Esophagus (tissue), 2 donors: ENCODE measurements at regions not wholly inside any gene's neighbourhood (a gene's known extent, or its start where the extent isn't known, plus 50 kb on each side); places are given as distances from the start of the nearest gene placed in this dataset.

Source experiments
- H3K27ac ChIP-seq, 2 donors: one replicate each; pipeline ENCODE4 v1.5.1; 2013; ENCODE audit warnings: low read depth in 2 of 2, mild to moderate bottlenecking in 2 of 2, inconsistent platforms in 1 of 2, low read length in 1 of 2, moderate library complexity in 1 of 2
- H3K27me3 ChIP-seq, 2 donors: one replicate each; pipeline ENCODE4 v1.6.1; 2013; ENCODE audit warnings: low read length in 2 of 2, control low read depth in 1 of 2, mild to moderate bottlenecking in 1 of 2; ENCODE audit not compliant: insufficient read depth in 2 of 2, control insufficient read depth in 1 of 2
- H3K36me3 ChIP-seq, 2 donors: one replicate each; pipeline ENCODE4 v1.6.1; 2013; ENCODE audit warnings: low read length in 1 of 2; ENCODE audit not compliant: control insufficient read depth in 2 of 2, insufficient read depth in 2 of 2
- H3K4me1 ChIP-seq, 2 donors: one replicate each; pipeline ENCODE4 v1.6.1; 2013; ENCODE audit warnings: low read length in 1 of 2; ENCODE audit not compliant: control insufficient read depth in 2 of 2, insufficient read depth in 2 of 2
- H3K4me3 ChIP-seq, 2 donors: one replicate each; pipeline ENCODE4 v1.5.1; 2013; ENCODE audit warnings: low read length in 2 of 2, mild to moderate bottlenecking in 2 of 2, low read depth in 1 of 2, moderate library complexity in 1 of 2
- H3K9me3 ChIP-seq, 2 donors: one replicate each; pipeline ENCODE4 v1.6.1; 2013; ENCODE audit warnings: mild to moderate bottlenecking in 2 of 2, low read depth in 1 of 2, low read length in 1 of 2, moderate library complexity in 1 of 2; ENCODE audit not compliant: control insufficient read depth in 2 of 2, insufficient read depth in 1 of 2
- WGBS, 2 donors: extraction: QIAGEN DNeasy Blood & Tissue Kit; methylation state at CpG; one replicate each; pipeline ENCODE4 v1.1.7; 2013; 5-methylcytosine and 5-hydroxymethylcytosine counted together
- donor health status: healthy with polysubstance abuse.
- donor health status: Bipolar disorder and iron deficiency.

GRCh38 chr2:72033636-72034035 lies 114.0 kb downstream of the CYP26B1 start:
- no peaks in the 10 kb centered on the region for H3K27me3 ChIP-seq
- 76 to 77% methylated on average over 8 of the region's 8 CpGs for WGBS, 2 donors
- H3K4me3 ChIP-seq = no peak overlapping the region
- peak overlapping the region in 1 of 2 donors; percentile 72 for H3K27ac ChIP-seq
- H3K9me3 ChIP-seq = no peaks in the 10 kb centered on the region
- H3K36me3 ChIP-seq = no peaks in the 10 kb centered on the region
- H3K4me1 ChIP-seq = peaks cover 5 to 20% of the 10 kb centered on the region in 2 donors

GRCh38 chr2:72032481-72033041 lies 115.1 kb downstream of the CYP26B1 start:
- no peak overlapping the region for H3K4me3 ChIP-seq
- peak overlapping the region in 1 of 2 donors; percentile 17 for H3K27ac ChIP-seq
- peaks cover 8 to 23% of the 10 kb centered on the region in 2 donors for H3K4me1 ChIP-seq
- no peaks in the 10 kb centered on the region for H3K36me3 ChIP-seq
- no peaks in the 10 kb centered on the region for H3K27me3 ChIP-seq
- H3K9me3 ChIP-seq = no peaks in the 10 kb centered on the region
- WGBS, 2 donors = 48 to 54% methylated on average over 13 of the region's 13 CpGs

- Histone ChIP-seq H3K4me1 (peaks cover 6 to 28% of the 10 kb centered on the region in 2 donors), H3K27me3 (no peaks in the 10 kb centered on the region), H3K9me3 (no peaks in the 10 kb centered on the region), H3K36me3 (no peaks in the 10 kb centered on the region), H3K27ac (no peak overlapping the region), H3K4me3 (no peak overlapping the region)
- WGBS, 2 donors = 76 to 85% methylated on average over 16 of the region's 16 CpGs
Measured at GRCh38 chr2:72031346-72032110, 116.1 kb downstream of the CYP26B1 start.

DNA sequence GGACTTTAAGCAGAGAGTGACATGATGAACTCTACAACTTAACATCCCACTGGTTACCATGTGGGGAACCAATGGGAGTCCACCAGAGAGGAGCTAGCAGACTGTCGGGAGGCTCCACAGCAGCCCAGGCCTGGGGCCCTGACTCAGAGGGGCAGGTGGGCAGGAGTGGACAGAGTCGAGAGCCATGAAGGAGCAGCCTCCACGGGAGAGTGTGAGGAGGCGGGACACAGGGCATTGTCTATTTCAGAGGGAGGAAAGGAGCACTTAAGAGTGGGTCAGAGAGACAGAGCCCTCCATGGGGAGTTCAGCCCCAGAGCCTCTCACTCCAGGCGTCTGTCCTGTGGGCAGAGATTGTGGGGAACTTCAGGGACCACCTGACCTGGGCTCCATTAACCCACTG lies 118.7 kb downstream of the CYP26B1 start:
- H3K27me3 ChIP-seq = no peaks in the 10 kb centered on the region
- no peak overlapping the region for H3K4me3 ChIP-seq
- WGBS, 2 donors = 78 to 82% methylated on average over 5 of the region's 5 CpGs
- no peak overlapping the region for H3K27ac ChIP-seq
- H3K9me3 ChIP-seq = no peaks in the 10 kb centered on the region
- H3K4me1 ChIP-seq = peaks cover 6 to 25% of the 10 kb centered on the region in 2 donors
- H3K36me3 ChIP-seq = no peaks in the 10 kb centered on the region

DNA sequence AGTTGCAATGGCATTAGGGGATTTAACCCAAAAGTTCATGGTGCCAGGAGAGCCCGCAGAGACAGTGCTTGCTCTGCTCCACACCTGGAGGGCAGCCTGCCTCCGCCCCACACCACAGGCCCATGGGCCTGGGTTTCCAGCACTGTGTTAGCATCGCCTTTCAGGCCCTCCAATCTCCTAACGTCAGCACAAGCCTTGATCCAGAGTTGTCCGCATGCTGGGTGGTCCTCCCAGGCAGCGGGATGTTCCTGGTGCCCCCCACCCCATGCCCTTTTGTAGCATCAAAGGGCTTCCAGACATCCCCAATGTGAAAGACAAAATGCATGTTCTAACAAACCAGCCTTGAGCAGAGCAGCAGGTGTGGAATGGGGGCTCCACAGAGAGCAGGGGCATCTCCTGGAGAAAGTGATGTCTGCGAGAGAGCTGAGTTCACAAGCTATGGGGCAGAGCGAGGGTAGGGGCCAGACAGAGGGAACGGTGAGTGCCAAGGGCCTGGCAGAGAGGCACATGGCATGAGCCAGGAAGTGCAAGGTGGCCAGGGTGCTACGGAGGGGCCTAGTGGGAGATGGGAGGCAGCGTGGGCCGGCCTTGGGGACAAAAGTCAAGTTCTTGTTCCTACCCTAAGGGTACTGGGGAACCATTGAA lies 119.2 kb downstream of the CYP26B1 start:
- Histone ChIP-seq H3K4me3 (no peak overlapping the region), H3K9me3 (no peaks in the 10 kb centered on the region), H3K27me3 (no peaks in the 10 kb centered on the region), H3K36me3 (no peaks in the 10 kb centered on the region), H3K4me1 (peaks cover 6 to 25% of the 10 kb centered on the region in 2 donors), H3K27ac (peak overlapping the region in 1 of 2 donors; percentile 44)
- WGBS, 2 donors = 86 to 88% methylated on average over 12 of the region's 12 CpGs

DNA sequence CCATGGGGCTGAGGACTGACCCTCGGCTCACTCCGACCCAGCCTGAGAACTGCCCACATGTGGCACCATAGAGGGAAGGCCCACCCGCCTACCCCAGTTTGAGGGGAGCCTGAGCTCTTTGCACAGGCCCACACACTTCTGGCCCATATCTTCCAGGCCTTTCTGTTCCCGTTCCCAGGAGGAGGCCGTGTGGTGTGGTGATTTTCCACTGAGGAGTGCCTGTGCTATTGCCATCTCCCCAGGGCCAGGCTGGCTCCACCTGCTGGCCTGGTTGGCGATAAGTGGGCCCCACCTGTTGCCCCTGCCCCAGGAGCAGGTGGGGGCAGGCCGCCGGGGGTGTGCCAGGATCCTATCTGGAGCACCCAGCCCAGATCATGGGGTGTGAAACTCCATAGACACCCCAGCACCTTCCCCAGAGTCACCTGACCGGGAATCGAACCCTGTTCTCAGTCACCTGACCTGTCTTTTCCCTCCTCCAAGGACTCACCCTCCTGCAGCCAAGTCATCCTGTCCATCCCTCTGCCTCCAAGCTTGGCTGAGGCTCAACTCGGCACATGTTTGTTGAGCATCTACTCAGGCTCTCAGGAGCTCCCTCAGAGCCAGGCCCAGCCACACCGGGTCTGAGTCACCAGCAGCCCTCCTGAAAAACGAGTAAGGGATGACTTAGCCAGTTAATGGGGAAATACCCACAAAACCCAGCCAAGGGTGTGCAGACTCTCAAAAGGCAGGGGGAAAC lies 120.1 kb downstream of the CYP26B1 start:
- no peaks in the 10 kb centered on the region for H3K9me3 ChIP-seq
- peak overlapping the region in 1 of 2 donors; percentile 57 for H3K27ac ChIP-seq
- H3K4me1 ChIP-seq = peaks cover 6 to 18% of the 10 kb centered on the region in 2 donors
- WGBS, 2 donors = 67 to 73% methylated on average over 13 of the region's 13 CpGs
- H3K36me3 ChIP-seq = no peaks in the 10 kb centered on the region
- no peaks in the 10 kb centered on the region for H3K27me3 ChIP-seq
- H3K4me3 ChIP-seq = no peak overlapping the region

GRCh38 chr2:72026819-72027425 lies 120.7 kb downstream of the CYP26B1 start:
- H3K27me3 ChIP-seq = no peaks in the 10 kb centered on the region
- H3K27ac ChIP-seq = no peak overlapping the region
- no peaks in the 10 kb centered on the region for H3K36me3 ChIP-seq
- peaks cover 6 to 14% of the 10 kb centered on the region in 2 donors for H3K4me1 ChIP-seq
- no peak overlapping the region for H3K4me3 ChIP-seq
- no peaks in the 10 kb centered on the region for H3K9me3 ChIP-seq
- WGBS, 2 donors = 87 to 94% methylated on average over 10 of the region's 10 CpGs

- Histone ChIP-seq H3K4me3 (no peak overlapping the region), H3K27ac (no peak overlapping the region), H3K4me1 (peaks cover 6 to 8% of the 10 kb centered on the region in 2 donors), H3K27me3 (no peaks in the 10 kb centered on the region), H3K9me3 (no peaks in the 10 kb centered on the region), H3K36me3 (no peaks in the 10 kb centered on the region)
- WGBS, 2 donors = 74 to 78% methylated on average over 16 of the region's 16 CpGs
Measured at GRCh38 chr2:72024451-72025175, 123.0 kb downstream of the CYP26B1 start.
